Stimulated activated CD4-positive, alpha-beta T cell treated with anti-CD3 and anti-CD28 coated beads, Interleukin-12 subunit alpha, Interleukin-12 subunit beta, amount 100 ng/mL, for 48 hours (primary cell): ENCODE measurements at regions not wholly inside any gene's neighbourhood (a gene's known extent, or its start where the extent isn't known, plus 50 kb on each side); places are given as distances from the start of the nearest gene placed in this dataset.

Experiments
- DNase-seq, 3 donors: peaks; one replicate each; pipeline ENCODE4 v3.0.0-alpha.2; 2020; ENCODE audit warnings: low read depth in 2 of 3, low spot score in 1 of 3

GRCh38 chr7:13278020-13278419 is 590.6 kb downstream of the ARL4A start:
- DNase-seq: no peak

- no peak for DNase-seq
Observed at GRCh38 chr7:13279854-13280435, 592.5 kb downstream of the ARL4A start.

- no peak for DNase-seq
Observed at GRCh38 chr7:13282377-13282980, 595.0 kb downstream of the ARL4A start.

GRCh38 chr7:13286916-13287315 is 599.5 kb downstream of the ARL4A start:
- no peak for DNase-seq

GRCh38 chr7:13288516-13288915 is 601.1 kb downstream of the ARL4A start:
- DNase-seq: no peak

- no peak for DNase-seq
Observed at GRCh38 chr7:13290975-13291374, 603.5 kb downstream of the ARL4A start.

- DNase-seq: no peak
Observed at GRCh38 chr7:13293264-13294002, 606.0 kb downstream of the ARL4A start.

- DNase-seq: no peak
Observed at GRCh38 chr7:13307040-13307439, 619.6 kb downstream of the ARL4A start.

- DNase-seq: no peak
Observed at GRCh38 chr7:13308423-13308822, 621.0 kb downstream of the ARL4A start.

- no peak for DNase-seq
Observed at GRCh38 chr7:13309535-13309934, 622.1 kb downstream of the ARL4A start.

GRCh38 chr7:13312307-13312706 is 624.9 kb downstream of the ARL4A start:
- no peak for DNase-seq

- no peak for DNase-seq
Observed at GRCh38 chr7:13320333-13320732, 632.9 kb downstream of the ARL4A start.

GRCh38 chr7:13321316-13321715 is 633.9 kb downstream of the ARL4A start:
- DNase-seq: no peak

- no peak for DNase-seq
Observed at GRCh38 chr7:13322126-13322525, 634.7 kb downstream of the ARL4A start.

GRCh38 chr7:13327669-13328068 is 640.2 kb downstream of the ARL4A start:
- DNase-seq: no peak

GRCh38 chr7:13333371-13333770 is 645.9 kb downstream of the ARL4A start:
- DNase-seq: no peak

GRCh38 chr7:13336227-13336626 is 648.8 kb downstream of the ARL4A start:
- no peak for DNase-seq

GRCh38 chr7:13352677-13353076 is 636.8 kb downstream of the ETV1 start:
- DNase-seq: no peak

- no peak for DNase-seq
Observed at GRCh38 chr7:13359656-13360055, 629.8 kb downstream of the ETV1 start.

GRCh38 chr7:13386741-13387140 is 602.7 kb downstream of the ETV1 start:
- DNase-seq: no peak

- no peak for DNase-seq
Observed at GRCh38 chr7:13407911-13408310, 581.6 kb downstream of the ETV1 start.

GRCh38 chr7:13411151-13411550 is 578.3 kb downstream of the ETV1 start:
- DNase-seq: no peak

- DNase-seq: no peak
Observed at GRCh38 chr7:13411636-13412035, 577.8 kb downstream of the ETV1 start.
